Panc1 (cell line): ENCODE measurements at regions not wholly inside any gene's neighbourhood (a gene's known extent, or its start where the extent isn't known, plus 50 kb on each side); places are given as distances from the start of the nearest gene placed in this dataset.

Source experiments
- POLR2AphosphoS5 ChIP-seq: IDR thresholded peaks from 2 replicates; pipeline ENCODE4 v1.6.1; 2012; ENCODE audit warnings: mild to moderate bottlenecking, low read depth, low read length, moderate library complexity
- REST ChIP-seq, 2 experiments: IDR thresholded peaks; 2 replicates each; pipeline ENCODE4 v1.6.1; 2011 to 2012; ENCODE audit warnings: low read depth in 2 of 2, control low read depth in 1 of 2, low read length in 1 of 2, mild to moderate bottlenecking in 1 of 2, moderate library complexity in 1 of 2; ENCODE audit not compliant: insufficient read depth in 1 of 2
- SIN3A ChIP-seq: IDR thresholded peaks from 2 replicates; pipeline ENCODE4 v1.6.1; 2012; ENCODE audit warnings: low read depth, mild to moderate bottlenecking, low read length, moderate library complexity, borderline replicate concordance; ENCODE audit not compliant: insufficient read depth
- TCF7L2 ChIP-seq: IDR thresholded peaks from 2 replicates; pipeline ENCODE4 v1.6.1; 2011; ENCODE audit warnings: mild to moderate bottlenecking, low read depth, low read length, inconsistent platforms
- TF ChIP-seq, protein P1 (sequence below): fragments of 450-650 bp; IDR thresholded peaks from 2 replicates; pipeline ENCODE4 v1.5.1; 2017; ENCODE audit warnings: mild to moderate bottlenecking

GRCh38 chr10:33395201-33395600, 60.7 kb upstream of the NRP1 start:
- TF ChIP-seq POLR2AphosphoS5 (no peak), REST (IDR thresholded peaks at IDR 0.05; ENCODE audit: insufficient read depth in 1 of 2, low read depth in 2 of 2, low read length in 1 of 2) (no peak), TCF7L2 (no peak), SIN3A (no peak)
- TF ChIP-seq, protein P1, sequence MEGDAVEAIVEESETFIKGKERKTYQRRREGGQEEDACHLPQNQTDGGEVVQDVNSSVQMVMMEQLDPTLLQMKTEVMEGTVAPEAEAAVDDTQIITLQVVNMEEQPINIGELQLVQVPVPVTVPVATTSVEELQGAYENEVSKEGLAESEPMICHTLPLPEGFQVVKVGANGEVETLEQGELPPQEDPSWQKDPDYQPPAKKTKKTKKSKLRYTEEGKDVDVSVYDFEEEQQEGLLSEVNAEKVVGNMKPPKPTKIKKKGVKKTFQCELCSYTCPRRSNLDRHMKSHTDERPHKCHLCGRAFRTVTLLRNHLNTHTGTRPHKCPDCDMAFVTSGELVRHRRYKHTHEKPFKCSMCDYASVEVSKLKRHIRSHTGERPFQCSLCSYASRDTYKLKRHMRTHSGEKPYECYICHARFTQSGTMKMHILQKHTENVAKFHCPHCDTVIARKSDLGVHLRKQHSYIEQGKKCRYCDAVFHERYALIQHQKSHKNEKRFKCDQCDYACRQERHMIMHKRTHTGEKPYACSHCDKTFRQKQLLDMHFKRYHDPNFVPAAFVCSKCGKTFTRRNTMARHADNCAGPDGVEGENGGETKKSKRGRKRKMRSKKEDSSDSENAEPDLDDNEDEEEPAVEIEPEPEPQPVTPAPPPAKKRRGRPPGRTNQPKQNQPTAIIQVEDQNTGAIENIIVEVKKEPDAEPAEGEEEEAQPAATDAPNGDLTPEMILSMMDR, result no peak
